ENCODE measurements at regions not wholly inside any gene's neighbourhood (a gene's known extent, or its start where the extent isn't known, plus 50 kb on each side); places are given as distances from the start of the nearest gene placed in this dataset.

- TF ChIP-seq CTCF (IDR thresholded peaks at IDR 0.05): no peak
- no peak for TF ChIP-seq EZH2 (IDR thresholded peaks at IDR 0.05; ENCODE audit: borderline replicate concordance, insufficient read depth, low read depth, low read length, poor library complexity, severe bottlenecking)
Observed at GRCh38 chr10:65818990-65819389, 1106.8 kb upstream of the LRRTM3 start.

Measured in B cell (primary cell).